HL-60 (cell line): ENCODE measurements at regions not wholly inside any gene's neighbourhood (a gene's known extent, or its start where the extent isn't known, plus 50 kb on each side); places are given as distances from the start of the nearest gene placed in this dataset.

ENCODE experiments used
- DNase-seq, 2 experiments: peaks; one replicate each; pipeline ENCODE4 v3.0.0-alpha.2; 2010 to 2020; ENCODE audit warnings: low read depth in 1 of 2, low spot score in 1 of 2
- H3K27ac ChIP-seq: fragments of 250-450 bp; sonication (Bioruptor Pico); replicated peaks from 2 replicates; pipeline ENCODE4 v1.5.1; 2020; ENCODE audit warnings: mild to moderate bottlenecking, moderate library complexity
- H3K27me3 ChIP-seq: fragments of 250-450 bp; sonication (Bioruptor Pico); 2 replicates; pipeline ENCODE4 v1.5.1; 2021; ENCODE audit warnings: mild to moderate bottlenecking, moderate library complexity; ENCODE audit not compliant: insufficient read depth, poor library complexity, severe bottlenecking
- H3K4me3 ChIP-seq: replicated peaks from 2 replicates; pipeline ENCODE4 v1.5.1; 2011; ENCODE audit warnings: mild to moderate bottlenecking, control low read depth, low read length; ENCODE audit not compliant: insufficient read depth
- CTCF ChIP-seq: IDR thresholded peaks from one replicate; pipeline ENCODE4 v1.5.1; 2011; ENCODE audit warnings: low read length, control low read depth, inconsistent platforms; ENCODE audit not compliant: insufficient read depth
- GABPA ChIP-seq: IDR thresholded peaks from 2 replicates; pipeline ENCODE4 v1.6.1; 2012; ENCODE audit warnings: low read depth
- POLR2AphosphoS5 ChIP-seq: IDR thresholded peaks from 2 replicates; pipeline ENCODE4 v1.6.1; 2012; ENCODE audit warnings: low read depth
- REST ChIP-seq: IDR thresholded peaks from 2 replicates; pipeline ENCODE4 v1.6.1; 2012; ENCODE audit warnings: low read depth; ENCODE audit not compliant: insufficient replicate concordance
- SPI1 ChIP-seq: IDR thresholded peaks from 2 replicates; pipeline ENCODE4 v1.6.1; 2012; ENCODE audit warnings: low read depth, mild to moderate bottlenecking, borderline replicate concordance

- Histone ChIP-seq H3K4me3 (no peak overlapping the region), H3K27me3 (no peaks in the 10 kb centered on the region), H3K27ac (no peak overlapping the region)
- TF ChIP-seq POLR2AphosphoS5 (no peak), GABPA (no peak), CTCF (no peak), REST (no peak), SPI1 (no peak)
- DNase-seq, result no peak
These were observed 260.8 kb upstream of the MKI67 start for GRCh38 chr10:128386816-128387604.

GRCh38 chr10:128390596-128390995 is 264.4 kb upstream of the MKI67 start:
- no peaks in the 10 kb centered on the region for H3K27me3 ChIP-seq
- TF ChIP-seq GABPA, result no peak
- TF ChIP-seq SPI1, result no peak
- TF ChIP-seq CTCF, result no peak
- no peak for TF ChIP-seq POLR2AphosphoS5
- no peak for TF ChIP-seq REST

GRCh38 chr10:128393546-128393945 is 267.3 kb upstream of the MKI67 start:
- no peak for DNase-seq
- H3K27me3 ChIP-seq, result no peaks in the 10 kb centered on the region
- no peak overlapping the region for H3K4me3 ChIP-seq
- H3K27ac ChIP-seq, result no peak overlapping the region
- TF ChIP-seq SPI1 (no peak), CTCF (no peak), POLR2AphosphoS5 (no peak), REST (no peak), GABPA (no peak)

More at GRCh38 chr10:128390596-128390995, 264.4 kb upstream of the MKI67 start:
- H3K27ac ChIP-seq, result no peak overlapping the region
- DNase-seq, result no peak
- no peak overlapping the region for H3K4me3 ChIP-seq
